ENCODE measurements at regions not wholly inside any gene's neighbourhood (a gene's known extent, or its start where the extent isn't known, plus 50 kb on each side); places are given as distances from the start of the nearest gene placed in this dataset.
"Not testable (repeated sequence)": the region's sequence is repeated elsewhere in the genome, so short reads cannot be mapped to it uniquely, and the experiment has no call there.

GRCh38 chr6:26175033-26175427 is 87.8 kb downstream of the HFE start:
- DNase-seq (ENCODE audit: low read depth, low spot score) = no peak

GRCh38 chr6:26175428-26176181 is 88.4 kb downstream of the HFE start:
- peak; percentile 72 for DNase-seq (ENCODE audit: low read depth, low spot score)

- DNase-seq (ENCODE audit: low read depth, low spot score) = no peak
These were observed 92.4 kb downstream of the HFE start for GRCh38 chr6:26179675-26180074.

- DNase-seq (ENCODE audit: low read depth, low spot score) = no peak
These were observed 93.1 kb downstream of the HFE start for GRCh38 chr6:26180346-26180745.

DNA sequence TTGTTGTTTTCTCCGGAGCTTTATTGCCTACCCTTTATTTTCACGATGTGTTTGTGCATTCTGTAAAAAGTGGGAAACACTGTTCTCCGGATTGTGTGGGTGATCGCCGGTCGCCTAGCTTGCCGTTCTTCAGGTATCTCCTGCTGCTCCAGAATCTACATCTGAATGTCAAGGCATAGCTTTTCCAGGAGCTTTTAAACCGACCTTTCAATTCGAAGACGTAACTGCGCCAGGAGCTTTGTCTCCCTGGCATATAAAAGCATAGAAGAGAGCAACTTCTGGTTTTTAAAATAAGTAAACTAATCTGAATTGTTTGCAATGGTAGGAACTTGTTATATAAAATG is 96.0 kb downstream of the HFE start:
- no peak for DNase-seq (ENCODE audit: low read depth, low spot score)

GRCh38 chr6:26183581-26184366 is 96.5 kb downstream of the HFE start:
- peak; percentile 88 for DNase-seq (ENCODE audit: low read depth, low spot score)

GRCh38 chr6:26184367-26184891 is 97.2 kb downstream of the HFE start:
- no peak for DNase-seq (ENCODE audit: low read depth, low spot score)

- no peak for DNase-seq (ENCODE audit: low read depth, low spot score)
These were observed 97.8 kb downstream of the HFE start for GRCh38 chr6:26185004-26185403.

DNA sequence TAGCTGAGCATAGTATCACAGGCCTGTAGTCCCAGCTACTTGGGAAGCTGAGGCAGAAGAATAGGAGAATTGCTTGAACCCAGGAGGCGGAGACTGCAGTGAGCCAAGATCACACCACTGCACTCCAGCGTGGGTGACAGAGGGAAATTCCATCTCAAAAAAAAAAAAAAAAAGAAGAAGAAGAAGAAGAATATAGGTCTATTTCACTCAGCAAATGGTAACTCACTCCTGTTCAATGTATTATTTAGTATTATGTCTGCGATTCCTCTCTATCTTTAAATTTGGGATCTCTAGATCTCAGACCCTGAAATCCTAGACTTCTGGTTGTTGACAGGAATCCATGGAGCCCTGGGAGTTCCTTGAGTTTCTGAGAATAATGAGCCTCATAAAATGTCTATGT is 98.6 kb downstream of the HFE start:
- DNase-seq (ENCODE audit: low read depth, low spot score) = no peak

GRCh38 chr6:26186652-26187051 is 99.4 kb downstream of the HFE start:
- no peak for DNase-seq (ENCODE audit: low read depth, low spot score)

- DNase-seq (ENCODE audit: low read depth, low spot score) = no peak
These were observed 100.1 kb downstream of the HFE start for GRCh38 chr6:26187292-26187691.

- no peak for DNase-seq (ENCODE audit: low read depth, low spot score)
These were observed 100.9 kb downstream of the HFE start for GRCh38 chr6:26187981-26188635.

- DNase-seq (ENCODE audit: low read depth, low spot score) = not testable (repeated sequence)
These were observed 104.3 kb downstream of the HFE start for GRCh38 chr6:26191512-26191911.

DNA sequence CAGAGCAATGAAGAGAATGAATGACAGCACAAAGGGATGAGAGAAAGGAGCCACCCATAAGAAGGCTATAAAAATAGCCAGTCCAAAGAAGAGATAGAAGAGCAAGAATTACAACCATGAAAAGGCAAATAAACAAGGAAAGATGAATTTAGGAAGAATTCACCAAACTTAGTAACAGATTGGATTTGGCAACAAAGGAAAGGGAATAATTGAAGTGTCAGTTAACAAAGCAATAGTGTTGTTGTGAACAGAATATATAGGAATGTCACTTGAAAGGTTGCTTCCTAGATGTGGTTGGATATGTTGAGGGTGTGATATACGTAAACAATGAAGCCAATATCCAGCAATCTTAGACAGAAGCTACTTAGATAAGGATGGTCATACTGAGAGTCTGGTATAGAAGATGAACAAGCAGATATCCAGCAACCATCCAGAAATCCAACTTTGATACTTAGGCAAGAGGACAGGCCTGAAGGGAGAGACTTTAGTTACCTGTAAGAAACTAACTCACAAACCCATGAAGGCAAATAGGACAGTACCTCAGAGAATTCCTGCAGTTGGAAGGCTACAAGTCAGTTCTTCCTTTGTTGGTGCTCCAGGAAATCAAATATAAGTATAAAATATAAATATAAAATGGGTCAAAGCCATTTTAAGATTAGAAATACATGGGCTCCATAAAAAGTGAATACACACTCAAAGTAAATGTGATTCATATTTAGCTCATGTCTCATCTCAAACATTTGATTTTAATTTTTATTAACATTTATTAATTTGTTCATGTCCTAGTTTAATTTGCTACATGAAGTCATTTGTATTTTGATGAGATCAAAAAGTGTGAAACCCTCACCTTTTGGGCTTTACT is 106.5 kb downstream of the HFE start:
- DNase-seq (ENCODE audit: low read depth, low spot score) = no peak

DNA sequence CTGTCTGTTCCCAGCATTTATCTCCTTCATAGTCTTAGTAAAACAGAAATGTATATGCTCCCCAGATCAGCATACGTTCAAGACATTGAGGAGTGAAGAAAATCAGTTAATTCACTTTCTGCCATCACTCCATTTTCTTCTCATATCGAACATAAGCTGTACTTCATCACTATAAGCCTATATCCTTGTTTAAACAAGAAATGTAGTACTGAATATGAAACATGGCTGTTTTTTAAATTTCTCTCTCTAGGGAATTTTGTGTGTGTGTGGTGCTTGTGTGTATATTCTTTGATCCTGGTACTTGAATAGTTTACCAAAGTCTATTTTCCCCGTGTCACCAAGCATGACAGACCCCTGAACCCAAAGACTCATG is 107.1 kb downstream of the HFE start:
- DNase-seq (ENCODE audit: low read depth, low spot score) = no peak

GRCh38 chr6:26194816-26195375 is 107.7 kb downstream of the HFE start:
- peak; percentile 23 for DNase-seq (ENCODE audit: low read depth, low spot score)

DNA sequence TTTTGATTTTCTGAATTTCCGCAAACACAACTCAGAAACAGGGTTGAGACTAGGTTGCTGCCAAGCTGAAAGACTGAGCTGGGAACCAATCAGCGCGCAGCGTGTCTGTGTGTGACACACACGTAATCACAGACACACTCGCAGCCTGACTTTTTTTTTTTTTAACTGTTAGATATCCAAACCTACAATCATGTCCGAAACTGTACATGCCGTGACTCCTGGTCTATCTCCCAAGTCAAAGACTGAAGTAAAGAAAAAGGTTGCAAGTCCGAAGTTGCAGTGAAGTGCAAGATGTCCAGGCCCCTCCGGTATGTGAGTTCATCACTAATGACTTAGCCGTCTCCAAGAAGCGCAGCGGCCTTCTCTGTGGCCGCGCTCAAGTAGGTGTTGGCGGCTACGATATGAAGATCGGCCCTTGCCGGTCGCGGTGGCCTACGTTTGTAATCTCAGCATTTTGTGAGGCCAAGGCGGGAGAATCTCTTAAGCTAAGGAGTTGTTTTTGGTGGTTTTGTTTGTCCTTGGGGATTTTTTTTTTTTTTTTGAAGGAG is 108.2 kb downstream of the HFE start:
- DNase-seq (ENCODE audit: low read depth, low spot score) = peak; percentile 95

- DNase-seq (ENCODE audit: low read depth, low spot score) = peak; percentile 37
These were observed 109.0 kb downstream of the HFE start for GRCh38 chr6:26195924-26196845.

- DNase-seq (ENCODE audit: low read depth, low spot score) = peak; percentile 93
These were observed 109.8 kb downstream of the HFE start for GRCh38 chr6:26196846-26197635.
